ENCODE measurements at regions not wholly inside any gene's neighbourhood (a gene's known extent, or its start where the extent isn't known, plus 50 kb on each side); places are given as distances from the start of the nearest gene placed in this dataset.

GRCh38 chr1:29395736-29396437 lies 159.6 kb downstream of the PTPRU start:
- no peaks in the 10 kb centered on the region for H3K36me3 ChIP-seq (ENCODE audit: control insufficient read depth in 2 of 2, insufficient read depth in 2 of 2, low read length in 2 of 2)
- H3K27me3 ChIP-seq (ENCODE audit: control insufficient read depth in 2 of 2, insufficient read depth in 2 of 2, low read length in 2 of 2): no peaks in the 10 kb centered on the region
- no peak overlapping the region for H3K4me3 ChIP-seq (ENCODE audit: low read length in 2 of 2)
- H3K4me1 ChIP-seq (ENCODE audit: control insufficient read depth in 2 of 2, insufficient read depth in 2 of 2, low read length in 2 of 2): no peaks in the 10 kb centered on the region
- no peak overlapping the region for H3K9ac ChIP-seq (ENCODE audit: low read depth in 1 of 2, low read length in 2 of 2)
- H3K27ac ChIP-seq (ENCODE audit: low read depth in 2 of 2, low read length in 2 of 2): no peak overlapping the region
- no peaks in the 10 kb centered on the region for H3K9me3 ChIP-seq (ENCODE audit: control insufficient read depth in 2 of 2, low read length in 2 of 2)

DNA sequence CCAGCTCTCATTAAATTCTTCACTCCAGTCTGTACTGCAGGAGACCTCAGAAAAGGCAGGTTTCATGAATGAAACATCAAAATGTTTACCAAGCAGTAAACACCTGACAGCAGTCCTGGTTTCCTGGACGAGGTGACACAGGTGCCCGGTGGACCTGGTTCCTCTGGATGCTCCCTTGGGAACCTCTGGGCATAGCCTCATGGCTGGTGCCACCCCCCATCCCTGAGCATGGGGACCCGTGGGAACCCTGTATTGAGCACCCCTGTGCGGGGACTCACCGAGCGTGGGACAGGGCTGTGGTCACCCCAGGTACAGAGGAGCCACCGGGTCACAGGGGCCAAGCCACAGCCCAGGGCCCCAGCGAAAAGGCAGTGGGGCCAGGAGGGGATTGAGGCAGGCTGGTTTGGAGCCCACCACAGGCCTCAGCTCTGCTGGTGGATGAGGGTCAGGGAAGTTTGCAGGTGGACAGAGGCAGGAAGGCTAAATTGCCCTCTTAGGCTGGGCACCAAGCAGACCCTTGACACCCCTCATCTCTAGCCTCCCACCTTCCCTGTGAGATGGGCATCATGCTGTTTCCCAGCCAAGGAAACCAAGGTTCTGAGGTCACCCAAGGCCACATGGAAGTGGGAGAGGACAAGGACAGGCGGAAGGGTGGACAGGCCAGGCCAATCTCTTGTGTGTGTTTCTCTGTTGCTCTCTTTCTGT lies 158.4 kb downstream of the PTPRU start:
- H3K27me3 ChIP-seq (ENCODE audit: control insufficient read depth in 2 of 2, insufficient read depth in 2 of 2, low read length in 2 of 2): no peaks in the 10 kb centered on the region
- no peak overlapping the region for H3K4me3 ChIP-seq (ENCODE audit: low read length in 2 of 2)
- H3K36me3 ChIP-seq (ENCODE audit: control insufficient read depth in 2 of 2, insufficient read depth in 2 of 2, low read length in 2 of 2): no peaks in the 10 kb centered on the region
- H3K27ac ChIP-seq (ENCODE audit: low read depth in 2 of 2, low read length in 2 of 2): no peak overlapping the region
- H3K9ac ChIP-seq (ENCODE audit: low read depth in 1 of 2, low read length in 2 of 2): no peak overlapping the region
- no peaks in the 10 kb centered on the region for H3K9me3 ChIP-seq (ENCODE audit: control insufficient read depth in 2 of 2, low read length in 2 of 2)
- H3K4me1 ChIP-seq (ENCODE audit: control insufficient read depth in 2 of 2, insufficient read depth in 2 of 2, low read length in 2 of 2): no peaks in the 10 kb centered on the region

- no peaks in the 10 kb centered on the region for H3K36me3 ChIP-seq (ENCODE audit: control insufficient read depth in 2 of 2, insufficient read depth in 2 of 2, low read length in 2 of 2)
- no peaks in the 10 kb centered on the region for H3K9me3 ChIP-seq (ENCODE audit: control insufficient read depth in 2 of 2, low read length in 2 of 2)
- no peak overlapping the region for H3K4me3 ChIP-seq (ENCODE audit: low read length in 2 of 2)
- H3K4me1 ChIP-seq (ENCODE audit: control insufficient read depth in 2 of 2, insufficient read depth in 2 of 2, low read length in 2 of 2): no peaks in the 10 kb centered on the region
- H3K27me3 ChIP-seq (ENCODE audit: control insufficient read depth in 2 of 2, insufficient read depth in 2 of 2, low read length in 2 of 2): no peaks in the 10 kb centered on the region
- no peak overlapping the region for H3K9ac ChIP-seq (ENCODE audit: low read depth in 1 of 2, low read length in 2 of 2)
- H3K27ac ChIP-seq (ENCODE audit: low read depth in 2 of 2, low read length in 2 of 2): no peak overlapping the region
Measured at GRCh38 chr1:29393451-29393826, 157.1 kb downstream of the PTPRU start.

GRCh38 chr1:29392486-29393450 lies 156.4 kb downstream of the PTPRU start:
- no peaks in the 10 kb centered on the region for H3K27me3 ChIP-seq (ENCODE audit: control insufficient read depth in 2 of 2, insufficient read depth in 2 of 2, low read length in 2 of 2)
- H3K9ac ChIP-seq (ENCODE audit: low read depth in 1 of 2, low read length in 2 of 2): no peak overlapping the region
- H3K36me3 ChIP-seq (ENCODE audit: control insufficient read depth in 2 of 2, insufficient read depth in 2 of 2, low read length in 2 of 2): no peaks in the 10 kb centered on the region
- no peaks in the 10 kb centered on the region for H3K9me3 ChIP-seq (ENCODE audit: control insufficient read depth in 2 of 2, low read length in 2 of 2)
- H3K27ac ChIP-seq (ENCODE audit: low read depth in 2 of 2, low read length in 2 of 2): no peak overlapping the region
- no peak overlapping the region for H3K4me3 ChIP-seq (ENCODE audit: low read length in 2 of 2)
- H3K4me1 ChIP-seq (ENCODE audit: control insufficient read depth in 2 of 2, insufficient read depth in 2 of 2, low read length in 2 of 2): no peaks in the 10 kb centered on the region

DNA sequence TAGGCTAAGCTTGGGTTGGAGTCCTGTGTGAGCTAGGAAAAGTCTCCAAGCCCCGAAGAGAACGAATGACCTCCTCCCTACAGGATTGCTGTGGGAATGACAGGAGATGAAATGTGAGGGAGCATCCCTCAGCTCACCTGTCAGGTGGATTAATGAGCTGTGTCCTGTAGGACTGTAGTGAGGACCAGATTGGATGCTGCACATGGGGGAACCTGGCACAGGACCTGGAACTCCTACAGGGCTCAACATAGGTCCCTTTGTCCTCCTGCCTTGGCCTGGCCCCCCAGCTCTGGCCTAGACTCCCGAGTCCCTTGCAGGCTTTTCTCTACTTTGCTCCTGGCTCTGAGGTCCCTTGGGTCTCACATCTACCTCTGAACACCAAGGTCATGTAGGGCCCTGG lies 155.7 kb downstream of the PTPRU start:
- Histone ChIP-seq H3K9ac (ENCODE audit: low read depth in 1 of 2, low read length in 2 of 2) (no peak overlapping the region), H3K27ac (ENCODE audit: low read depth in 2 of 2, low read length in 2 of 2) (no peak overlapping the region), H3K4me1 (ENCODE audit: control insufficient read depth in 2 of 2, insufficient read depth in 2 of 2, low read length in 2 of 2) (no peaks in the 10 kb centered on the region), H3K4me3 (ENCODE audit: low read length in 2 of 2) (no peak overlapping the region), H3K36me3 (ENCODE audit: control insufficient read depth in 2 of 2, insufficient read depth in 2 of 2, low read length in 2 of 2) (no peaks in the 10 kb centered on the region), H3K9me3 (ENCODE audit: control insufficient read depth in 2 of 2, low read length in 2 of 2) (no peaks in the 10 kb centered on the region), H3K27me3 (ENCODE audit: control insufficient read depth in 2 of 2, insufficient read depth in 2 of 2, low read length in 2 of 2) (no peaks in the 10 kb centered on the region)

- Histone ChIP-seq H3K4me3 (ENCODE audit: low read length in 2 of 2) (no peak overlapping the region), H3K27me3 (ENCODE audit: control insufficient read depth in 2 of 2, insufficient read depth in 2 of 2, low read length in 2 of 2) (no peaks in the 10 kb centered on the region), H3K36me3 (ENCODE audit: control insufficient read depth in 2 of 2, insufficient read depth in 2 of 2, low read length in 2 of 2) (no peaks in the 10 kb centered on the region), H3K4me1 (ENCODE audit: control insufficient read depth in 2 of 2, insufficient read depth in 2 of 2, low read length in 2 of 2) (no peaks in the 10 kb centered on the region), H3K9ac (ENCODE audit: low read depth in 1 of 2, low read length in 2 of 2) (no peak overlapping the region), H3K27ac (ENCODE audit: low read depth in 2 of 2, low read length in 2 of 2) (no peak overlapping the region), H3K9me3 (ENCODE audit: control insufficient read depth in 2 of 2, low read length in 2 of 2) (no peaks in the 10 kb centered on the region)
Measured at GRCh38 chr1:29391362-29391880, 155.1 kb downstream of the PTPRU start.

GRCh38 chr1:29390491-29391361 lies 154.4 kb downstream of the PTPRU start:
- no peaks in the 10 kb centered on the region for H3K9me3 ChIP-seq (ENCODE audit: control insufficient read depth in 2 of 2, low read length in 2 of 2)
- H3K36me3 ChIP-seq (ENCODE audit: control insufficient read depth in 2 of 2, insufficient read depth in 2 of 2, low read length in 2 of 2): no peaks in the 10 kb centered on the region
- no peak overlapping the region for H3K4me3 ChIP-seq (ENCODE audit: low read length in 2 of 2)
- H3K27ac ChIP-seq (ENCODE audit: low read depth in 2 of 2, low read length in 2 of 2): no peak overlapping the region
- no peaks in the 10 kb centered on the region for H3K27me3 ChIP-seq (ENCODE audit: control insufficient read depth in 2 of 2, insufficient read depth in 2 of 2, low read length in 2 of 2)
- no peaks in the 10 kb centered on the region for H3K4me1 ChIP-seq (ENCODE audit: control insufficient read depth in 2 of 2, insufficient read depth in 2 of 2, low read length in 2 of 2)
- H3K9ac ChIP-seq (ENCODE audit: low read depth in 1 of 2, low read length in 2 of 2): no peak overlapping the region

- Histone ChIP-seq H3K36me3 (ENCODE audit: control insufficient read depth in 2 of 2, insufficient read depth in 2 of 2, low read length in 2 of 2) (no peaks in the 10 kb centered on the region), H3K4me3 (ENCODE audit: low read length in 2 of 2) (no peak overlapping the region)
Measured at GRCh38 chr1:29390075-29390474, 153.8 kb downstream of the PTPRU start.

GRCh38 chr1:29389533-29390041 lies 153.3 kb downstream of the PTPRU start:
- Histone ChIP-seq H3K27me3 (ENCODE audit: control insufficient read depth in 2 of 2, insufficient read depth in 2 of 2, low read length in 2 of 2) (peaks cover 0 to 4% of the 10 kb centered on the region in 2 donors), H3K4me3 (ENCODE audit: low read length in 2 of 2) (no peak overlapping the region), H3K9me3 (ENCODE audit: control insufficient read depth in 2 of 2, low read length in 2 of 2) (no peaks in the 10 kb centered on the region), H3K9ac (ENCODE audit: low read depth in 1 of 2, low read length in 2 of 2) (no peak overlapping the region), H3K27ac (ENCODE audit: low read depth in 2 of 2, low read length in 2 of 2) (no peak overlapping the region), H3K4me1 (ENCODE audit: control insufficient read depth in 2 of 2, insufficient read depth in 2 of 2, low read length in 2 of 2) (no peaks in the 10 kb centered on the region), H3K36me3 (ENCODE audit: control insufficient read depth in 2 of 2, insufficient read depth in 2 of 2, low read length in 2 of 2) (no peaks in the 10 kb centered on the region)

More at GRCh38 chr1:29390075-29390474, 153.8 kb downstream of the PTPRU start:
- Histone ChIP-seq H3K9me3 (ENCODE audit: control insufficient read depth in 2 of 2, low read length in 2 of 2) (no peaks in the 10 kb centered on the region), H3K9ac (ENCODE audit: low read depth in 1 of 2, low read length in 2 of 2) (no peak overlapping the region), H3K27me3 (ENCODE audit: control insufficient read depth in 2 of 2, insufficient read depth in 2 of 2, low read length in 2 of 2) (no peaks in the 10 kb centered on the region), H3K27ac (ENCODE audit: low read depth in 2 of 2, low read length in 2 of 2) (no peak overlapping the region), H3K4me1 (ENCODE audit: control insufficient read depth in 2 of 2, insufficient read depth in 2 of 2, low read length in 2 of 2) (no peaks in the 10 kb centered on the region)

Data from mucosa of rectum (tissue), 2 donors.